ENCODE measurements at regions not wholly inside any gene's neighbourhood (a gene's known extent, or its start where the extent isn't known, plus 50 kb on each side); places are given as distances from the start of the nearest gene placed in this dataset.
"Not testable (repeated sequence)": the region's sequence is repeated elsewhere in the genome, so short reads cannot be mapped to it uniquely, and the experiment has no call there.

DNA sequence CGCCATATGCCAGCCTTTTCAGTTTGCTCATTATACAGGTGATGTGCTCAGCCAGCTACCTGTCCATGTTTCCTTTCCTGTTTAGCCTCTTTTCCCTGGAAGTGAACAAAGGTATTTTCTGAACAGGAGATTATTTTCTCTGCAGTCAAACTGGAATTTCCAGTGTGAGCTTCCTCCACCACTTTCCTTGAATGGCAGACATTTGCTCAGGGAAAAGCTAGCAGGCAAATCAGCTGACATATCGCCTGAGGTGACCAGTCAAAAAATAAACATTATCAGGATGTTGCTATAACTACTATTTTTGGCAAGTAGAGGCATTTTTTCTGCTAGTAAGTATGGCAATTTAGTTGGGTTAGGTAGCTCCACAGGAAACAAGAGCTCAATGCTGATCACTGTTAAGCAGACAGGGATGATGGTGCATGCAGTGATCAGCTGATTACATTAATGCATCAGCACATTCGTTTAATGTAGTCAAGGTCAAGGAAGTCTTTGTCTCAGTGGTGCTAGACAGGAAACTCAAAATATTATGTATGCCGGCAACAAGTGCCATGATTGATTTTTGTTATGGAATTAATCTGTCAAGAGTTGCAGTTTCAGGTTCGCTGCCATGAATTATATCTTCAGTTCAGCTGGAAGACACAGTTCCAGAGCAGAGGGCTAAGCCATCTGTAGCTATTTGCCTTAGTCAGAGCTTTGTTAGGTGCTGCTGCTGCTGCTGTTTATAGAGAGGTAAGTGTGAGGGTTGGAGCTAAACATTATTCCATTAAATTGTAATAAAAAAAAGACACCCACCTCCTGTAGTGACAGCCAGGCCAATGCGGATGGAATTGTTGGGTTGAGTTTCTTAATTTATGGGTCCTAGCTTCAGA, 179.7 kb upstream of the ST6GALNAC5 start:
- no peak for DNase-seq

DNA sequence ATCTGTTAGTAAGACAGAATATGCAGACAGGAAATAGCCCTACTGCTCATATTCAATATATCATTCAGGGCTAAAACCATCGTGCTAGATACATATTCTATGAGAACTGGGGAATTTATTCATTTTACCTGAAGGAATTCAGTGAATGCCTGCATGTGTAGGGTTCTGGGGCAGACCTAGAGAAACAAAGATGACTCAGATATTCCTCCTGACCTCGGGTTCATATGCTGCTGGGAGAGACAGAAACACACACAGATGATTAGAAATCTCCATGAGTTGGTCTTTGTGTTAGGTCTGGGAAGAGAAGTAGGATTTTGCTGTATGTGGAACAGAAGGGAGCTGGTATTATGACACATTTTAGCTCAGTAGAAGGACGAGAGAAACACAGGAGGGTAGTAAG, 176.5 kb upstream of the ST6GALNAC5 start:
- no peak for DNase-seq

DNA sequence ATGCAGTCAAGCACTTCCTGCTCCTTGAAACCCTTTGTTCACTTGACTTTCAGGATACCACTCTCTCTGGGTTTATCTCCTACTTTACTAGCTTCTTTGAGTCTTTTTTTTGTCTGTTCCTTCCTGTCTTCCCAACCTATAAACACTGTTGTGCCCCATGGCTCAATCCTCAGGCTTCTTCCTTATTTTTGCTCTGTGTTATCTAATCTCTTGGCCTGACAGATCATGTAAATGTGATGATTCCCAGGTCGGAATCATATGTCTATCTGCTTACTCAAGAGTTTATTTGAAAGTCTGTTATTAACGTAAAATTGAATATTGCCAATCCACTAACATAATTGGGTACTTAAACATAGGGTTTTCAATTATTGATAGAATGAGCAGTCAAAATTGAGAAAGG, 171.7 kb upstream of the ST6GALNAC5 start:
- no peak for DNase-seq

DNA sequence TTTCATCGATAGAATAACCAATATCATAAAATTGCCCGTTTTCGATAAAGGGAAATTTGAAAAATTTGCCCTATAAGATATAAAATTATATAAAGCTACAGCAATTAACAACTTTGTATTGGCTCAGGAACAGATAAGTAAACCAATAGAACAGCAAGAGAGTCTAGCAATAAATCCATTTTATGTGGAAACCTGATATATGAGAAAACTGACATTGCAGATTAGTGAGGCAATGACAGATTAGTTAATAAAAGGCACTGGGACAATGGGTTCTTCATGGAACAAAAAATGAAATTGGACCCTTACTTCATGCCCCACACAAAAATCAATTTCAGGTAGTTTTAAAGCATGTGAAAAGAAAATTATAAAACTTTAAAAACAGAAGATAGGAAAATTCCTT, 169.9 kb upstream of the ST6GALNAC5 start:
- DNase-seq, result no peak

DNA sequence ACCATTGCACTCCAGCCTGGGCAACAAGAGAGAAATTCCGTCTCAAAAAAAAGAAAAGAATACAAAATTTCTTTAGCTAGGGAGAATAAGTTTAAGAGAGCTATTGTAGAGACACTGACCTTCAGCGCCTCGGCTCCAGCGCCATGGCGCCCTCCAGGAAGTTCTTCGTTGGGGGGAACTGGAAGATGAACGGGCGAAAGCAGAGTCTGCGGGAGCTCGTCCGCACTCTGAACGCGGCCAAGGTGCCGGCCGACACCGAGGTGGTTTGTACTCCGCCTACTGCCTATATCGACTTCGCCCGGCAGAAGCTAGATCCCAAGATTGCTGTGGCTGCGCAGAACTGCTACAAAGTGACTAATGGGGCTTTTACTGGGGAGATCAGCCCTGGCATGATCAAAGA, 167.6 kb upstream of the ST6GALNAC5 start:
- DNase-seq, result not testable (repeated sequence)

DNA sequence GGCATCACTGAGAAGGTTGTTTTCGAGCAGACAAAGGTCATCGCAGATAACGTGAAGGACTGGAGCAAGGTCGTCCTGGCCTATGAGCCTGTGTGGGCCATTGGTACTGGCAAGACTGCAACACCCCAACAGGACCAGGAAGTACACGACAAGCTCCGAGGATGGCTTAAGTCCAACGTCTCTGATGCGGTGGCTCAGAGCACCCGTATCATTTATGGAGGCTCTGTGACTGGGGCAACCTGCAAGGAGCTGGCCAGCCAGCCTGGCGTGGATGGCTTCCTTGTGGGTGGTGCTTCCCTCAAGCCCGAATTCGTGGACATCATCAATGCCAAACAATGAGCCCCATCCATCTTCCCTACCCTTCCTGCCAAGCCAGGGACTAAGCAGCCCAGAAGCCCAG, 167.1 kb upstream of the ST6GALNAC5 start:
- DNase-seq, result not testable (repeated sequence)

DNA sequence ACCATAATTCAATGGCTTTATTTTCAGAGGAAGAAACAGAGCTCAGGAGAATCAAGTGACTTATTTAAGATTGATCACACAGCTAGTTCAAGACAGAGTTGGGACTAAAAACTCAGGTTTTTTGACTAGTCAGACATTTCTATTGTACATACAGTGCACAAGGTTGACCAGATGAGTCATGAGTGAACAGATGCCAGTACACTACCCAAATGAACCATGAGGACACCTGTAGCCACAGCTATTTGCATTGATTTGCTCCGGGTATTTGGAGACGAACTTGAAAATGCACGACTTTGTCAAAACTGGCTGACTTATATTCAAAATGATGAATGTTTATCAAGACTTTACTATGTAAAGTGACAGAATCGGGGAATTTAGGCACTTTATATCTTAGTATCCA, 161.7 kb upstream of the ST6GALNAC5 start:
- no peak for DNase-seq

DNA sequence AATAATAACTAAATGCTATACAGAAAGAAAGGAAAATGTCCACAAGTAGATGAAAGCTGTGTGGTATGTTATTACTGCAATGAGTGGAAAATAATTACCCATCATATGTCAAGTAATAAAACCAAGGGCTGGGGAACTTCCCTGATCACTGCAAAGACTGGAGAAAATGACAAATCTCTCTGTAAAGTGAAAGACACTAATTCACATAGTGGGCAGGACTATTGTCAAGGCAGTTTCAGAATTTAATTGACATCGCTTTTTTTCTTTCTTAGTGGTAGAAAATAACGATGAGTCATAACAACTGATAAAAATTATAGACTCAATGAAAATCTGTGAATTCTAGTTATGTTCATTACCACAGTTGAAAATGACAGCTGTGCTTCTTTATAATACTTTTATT, 153.7 kb upstream of the ST6GALNAC5 start:
- DNase-seq, result no peak

DNA sequence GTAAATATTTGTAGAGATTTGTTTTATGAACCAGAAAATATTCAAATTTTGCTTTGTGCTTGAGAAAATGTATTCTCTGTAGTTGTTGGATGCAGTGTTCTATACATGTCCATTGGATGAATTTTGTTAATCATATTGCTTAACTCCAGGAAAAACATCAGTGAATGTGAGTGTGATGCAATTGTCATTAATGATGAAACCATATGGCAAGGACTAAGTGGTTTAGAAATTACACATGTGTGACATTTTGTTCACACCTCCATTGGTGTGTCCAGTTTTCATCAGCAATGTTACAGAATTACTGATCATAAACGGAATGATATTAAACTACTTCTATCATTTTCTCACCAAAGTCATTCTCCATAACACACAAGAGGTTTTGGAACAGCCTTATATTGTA, 151.8 kb upstream of the ST6GALNAC5 start:
- DNase-seq, result no peak

DNA sequence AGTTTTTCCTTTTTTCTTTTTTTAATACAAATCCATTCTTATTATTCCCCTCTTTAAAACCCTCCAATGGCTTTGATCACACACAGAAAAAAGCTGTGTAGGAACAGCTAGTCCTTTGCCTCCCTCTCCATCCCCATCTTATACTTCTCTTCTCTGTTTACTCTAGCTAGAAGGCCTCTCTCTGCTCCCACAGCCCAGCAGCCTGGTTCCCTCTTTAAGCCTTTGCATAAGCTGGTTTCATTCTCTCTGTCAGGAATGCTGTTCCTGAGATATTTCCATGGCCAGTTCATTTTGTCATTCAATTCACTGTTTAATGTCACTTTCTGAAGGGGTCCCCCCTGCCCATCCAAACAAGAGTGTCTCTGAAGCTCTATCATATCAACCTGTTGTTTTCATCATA, 143.3 kb upstream of the ST6GALNAC5 start:
- no peak for DNase-seq

DNA sequence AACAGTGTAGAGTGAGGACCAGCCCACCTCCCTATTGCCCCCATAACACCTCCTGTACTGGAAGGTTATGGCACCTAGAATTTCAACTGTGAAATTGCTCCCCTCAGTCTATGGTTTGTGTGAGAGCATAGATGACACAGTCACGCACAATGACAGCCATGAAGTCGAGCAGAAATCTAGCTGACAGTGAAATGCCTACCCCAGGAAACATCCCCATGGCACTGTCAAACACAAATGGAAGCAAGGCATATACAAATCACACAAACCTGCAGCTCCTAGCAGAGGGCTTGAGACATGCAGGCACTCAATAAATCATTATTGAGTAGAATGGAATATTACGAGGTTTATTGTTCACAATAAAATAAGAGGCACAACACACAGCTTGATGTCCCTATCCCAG, 142.5 kb upstream of the ST6GALNAC5 start:
- DNase-seq, result no peak

DNA sequence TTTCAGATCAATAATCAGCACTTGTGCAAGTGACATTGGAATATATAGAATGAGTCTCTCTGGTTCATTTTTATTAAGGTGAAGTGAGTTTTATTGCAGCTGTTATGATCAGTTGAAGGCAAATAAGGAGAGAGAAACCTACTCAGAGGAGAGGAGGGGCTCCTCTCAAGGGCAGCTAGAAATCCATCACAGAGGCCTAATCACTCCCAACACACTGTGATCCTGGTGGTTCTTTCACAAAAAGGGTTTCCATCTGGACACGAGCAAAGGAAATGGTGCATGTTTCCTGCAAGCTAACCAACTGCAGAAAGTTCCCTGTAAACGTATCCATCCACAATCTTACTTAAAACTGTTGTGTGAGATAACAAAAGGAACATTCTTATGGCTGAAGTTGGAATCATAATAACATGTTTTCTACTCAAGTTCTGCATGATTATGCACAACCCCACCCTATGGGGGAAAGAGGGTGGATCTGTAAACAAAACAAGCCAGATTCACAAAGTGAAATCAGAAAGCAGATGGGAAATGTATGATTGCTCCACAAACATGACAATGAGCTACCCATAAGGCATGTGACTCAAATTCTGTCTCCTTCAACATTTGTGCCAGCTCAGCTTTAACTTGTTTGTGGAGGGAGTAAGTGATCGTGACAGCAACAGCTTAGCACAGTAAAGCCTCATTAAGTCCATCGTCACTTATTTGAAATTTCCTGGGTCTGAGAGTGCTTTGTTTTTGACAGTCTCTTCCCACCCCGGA, 141.2 kb upstream of the ST6GALNAC5 start:
- no peak for DNase-seq

DNA sequence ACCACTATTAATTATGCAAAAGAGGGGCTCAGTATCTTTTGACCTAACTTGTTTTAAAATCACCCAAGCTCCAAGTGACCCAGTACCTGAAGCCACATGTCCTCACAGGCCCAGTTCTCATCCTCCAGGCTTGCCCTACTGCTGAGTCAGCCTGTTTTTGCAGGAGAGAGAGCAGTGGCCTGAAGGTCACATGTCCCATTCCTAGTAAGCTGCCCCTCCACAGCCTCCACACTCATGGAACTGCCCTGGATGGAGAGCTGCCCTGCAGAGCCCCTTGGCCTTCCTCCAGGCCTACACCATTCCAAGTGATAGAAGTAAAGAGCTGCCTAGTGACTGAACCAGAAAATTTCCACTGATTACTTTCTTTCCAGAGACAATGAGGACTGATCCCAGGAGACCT, 139.8 kb upstream of the ST6GALNAC5 start:
- DNase-seq, result no peak

DNA sequence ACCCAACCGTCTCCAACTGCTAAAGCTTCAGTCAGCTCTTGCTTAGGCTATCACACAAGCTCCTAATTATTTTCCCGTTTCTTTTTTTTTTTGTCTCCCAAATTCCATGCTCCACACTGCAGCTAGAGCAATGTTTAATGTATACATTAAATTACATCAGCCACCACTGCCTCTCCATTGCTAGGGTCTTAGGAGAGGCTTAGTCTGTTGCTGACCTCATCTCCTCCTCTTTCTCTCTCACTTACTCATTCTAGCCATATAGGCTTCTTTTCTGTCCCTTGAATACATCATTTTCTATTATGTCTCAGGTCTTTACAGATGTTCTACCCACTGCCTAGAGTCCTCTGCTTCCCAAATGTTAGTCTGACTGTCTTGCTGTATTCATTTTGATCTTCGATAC, 138.1 kb upstream of the ST6GALNAC5 start:
- no peak for DNase-seq

DNA sequence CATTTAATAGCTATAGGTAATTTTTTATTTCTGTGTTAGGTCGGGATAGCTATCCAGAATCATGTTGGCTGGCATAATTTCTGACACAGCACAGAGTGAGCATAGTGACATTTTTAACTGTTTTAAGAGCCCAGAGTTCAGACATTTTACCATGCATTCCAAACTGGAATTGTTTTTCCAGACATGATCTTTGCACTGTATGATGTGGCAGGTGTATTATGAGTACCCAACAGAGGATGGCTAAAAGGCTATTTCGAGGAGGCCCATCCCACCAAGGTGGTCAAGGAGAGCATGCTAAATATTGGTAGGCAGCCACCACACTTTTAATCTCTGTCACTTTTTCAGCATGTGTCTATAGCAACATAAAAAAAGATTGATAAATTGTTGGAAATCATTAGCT, 137.3 kb upstream of the ST6GALNAC5 start:
- DNase-seq, result no peak

DNA sequence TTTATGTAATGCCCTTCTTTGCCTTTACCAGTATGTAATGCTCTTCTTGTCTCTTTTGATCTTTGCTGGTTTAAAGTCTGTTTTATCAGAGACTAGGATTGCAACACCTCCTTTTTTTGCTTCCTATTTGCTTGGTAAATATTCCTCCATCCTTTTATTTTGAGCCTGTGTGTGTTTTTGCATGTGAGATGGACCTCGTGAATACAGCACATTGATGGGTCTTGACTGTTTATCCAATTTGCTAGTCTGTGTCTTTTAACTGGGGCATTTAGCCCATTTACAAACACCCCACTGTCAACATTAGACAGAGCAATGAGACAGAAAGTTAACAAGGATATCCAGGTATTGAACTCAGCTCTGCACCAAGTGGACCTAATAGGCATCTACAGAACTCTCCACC, 128.9 kb upstream of the ST6GALNAC5 start:
- not testable (repeated sequence) for DNase-seq

DNA sequence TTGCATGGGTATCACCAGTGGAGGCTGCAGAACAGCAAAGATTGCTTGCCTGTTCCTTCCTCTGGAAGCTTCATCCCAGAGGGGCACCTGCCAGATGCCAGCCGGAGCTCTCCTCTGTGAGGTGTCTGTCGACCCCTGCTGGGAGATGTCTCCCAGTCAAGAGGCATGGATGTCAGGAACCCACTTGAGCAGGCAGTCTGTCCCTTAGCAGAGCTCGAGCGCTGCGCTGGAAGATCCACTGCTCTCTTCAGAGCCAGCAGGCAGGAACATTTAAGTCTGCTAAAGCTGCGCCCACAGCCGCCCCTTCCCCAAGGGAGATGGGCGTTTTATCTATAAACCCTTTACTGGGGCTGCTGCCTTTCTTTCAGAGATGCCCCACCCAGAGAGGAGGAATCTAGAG, 126.3 kb upstream of the ST6GALNAC5 start:
- not testable (repeated sequence) for DNase-seq

DNA sequence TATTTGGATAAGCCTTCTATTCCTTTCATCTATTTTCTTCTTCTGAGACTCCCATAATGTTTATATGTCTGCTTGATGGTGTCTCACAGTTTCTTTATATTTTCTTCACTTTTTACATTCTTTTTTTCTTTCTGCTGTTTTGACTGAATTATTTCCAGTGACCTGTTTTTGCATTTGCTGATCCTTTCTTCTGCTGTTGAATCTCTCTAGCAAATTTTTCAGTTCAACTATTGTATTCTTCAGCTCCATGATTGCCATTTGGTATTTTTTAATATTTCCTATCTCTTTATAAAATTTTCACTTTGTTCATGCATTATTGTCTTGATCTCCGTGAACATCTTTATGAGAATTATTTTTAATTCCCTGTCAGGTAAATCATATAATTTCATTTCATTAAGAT, 122.3 kb upstream of the ST6GALNAC5 start:
- no peak for DNase-seq

DNA sequence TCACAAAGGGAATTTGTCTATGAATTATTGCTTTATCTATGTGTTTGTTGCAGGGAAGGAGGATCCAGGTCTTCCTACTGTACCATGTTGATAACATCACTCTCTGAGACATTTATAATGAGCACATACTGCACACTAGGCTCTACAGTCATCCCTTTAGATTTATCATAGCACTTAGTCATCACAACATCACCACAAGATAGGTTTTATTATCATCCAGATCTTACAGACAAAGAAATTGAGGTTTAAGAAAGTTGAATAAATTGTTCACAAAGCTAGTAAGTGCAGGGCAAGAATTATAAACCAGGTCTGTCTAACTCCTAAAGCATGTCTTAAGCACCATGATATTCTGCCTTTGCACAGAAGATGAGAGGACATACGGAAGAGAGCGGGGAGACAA, 121.1 kb upstream of the ST6GALNAC5 start:
- no peak for DNase-seq

DNA sequence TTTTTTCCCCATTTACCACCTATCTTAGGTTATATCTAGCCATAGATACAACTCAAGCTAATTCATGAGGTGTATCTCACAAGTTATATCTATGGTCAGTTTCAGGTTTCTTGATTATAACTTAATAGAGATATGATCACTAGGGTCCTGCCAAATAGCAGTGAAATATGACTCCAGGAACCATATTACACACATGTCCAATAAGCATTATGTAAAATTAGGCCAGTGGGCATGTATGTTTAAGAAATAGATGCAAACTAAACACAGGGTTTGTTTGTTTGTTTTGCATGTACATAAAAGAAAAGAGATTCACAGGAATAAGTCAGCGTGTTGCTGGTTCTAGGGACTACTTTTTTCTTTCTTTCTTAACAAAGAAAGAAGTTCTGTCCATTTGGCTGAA, 112.5 kb upstream of the ST6GALNAC5 start:
- DNase-seq, result no peak

DNA sequence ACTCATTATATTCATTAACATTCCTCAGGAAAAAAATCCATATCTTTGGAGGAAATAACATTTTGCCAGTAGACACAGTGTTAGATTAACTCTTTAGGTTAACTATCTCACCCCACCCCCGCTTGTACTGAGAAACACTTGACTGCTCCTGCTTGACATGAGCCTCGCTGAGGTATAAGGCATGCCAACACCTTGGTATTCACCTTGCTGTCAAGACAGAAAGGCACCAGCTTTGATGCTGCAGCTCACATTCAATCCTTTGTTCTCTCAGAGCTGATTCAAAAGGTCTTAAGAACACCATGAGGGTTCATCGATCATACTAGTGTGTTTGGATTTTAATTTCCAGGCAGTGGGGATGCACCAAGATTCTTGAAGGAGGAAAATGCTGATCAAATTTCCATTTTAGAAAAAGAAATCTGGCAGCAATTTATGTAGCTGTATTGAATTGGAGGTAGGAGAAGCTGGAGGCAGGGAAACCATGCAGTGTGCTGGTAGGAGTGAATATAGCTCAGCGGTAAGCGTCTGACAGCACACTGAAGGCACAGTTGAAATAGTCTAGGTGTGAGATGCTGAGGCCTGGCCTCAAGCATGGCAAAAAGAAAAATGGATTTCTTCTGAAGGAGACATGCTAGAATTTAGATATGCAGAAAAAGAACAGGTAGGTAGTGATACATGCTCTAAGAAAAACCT, 108.0 kb upstream of the ST6GALNAC5 start:
- DNase-seq, result no peak

DNA sequence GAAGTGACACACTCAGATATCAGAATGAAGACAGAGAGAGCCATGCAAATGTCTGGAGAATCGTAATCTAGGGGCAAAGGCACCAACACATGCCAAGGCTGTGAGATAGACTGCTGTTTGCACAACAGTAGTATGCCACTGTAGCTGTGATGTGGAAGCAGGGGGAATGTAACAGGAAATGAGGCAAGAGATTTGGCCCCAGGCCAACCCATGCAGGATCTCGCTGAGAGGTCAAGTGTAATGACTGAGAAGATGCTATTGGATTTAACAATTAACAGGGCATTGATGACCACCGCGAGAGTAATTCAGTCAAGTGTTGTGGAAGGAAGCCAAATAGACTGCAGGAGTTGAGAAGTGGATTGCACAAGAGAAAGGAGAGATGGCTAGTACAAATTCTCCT, 107.3 kb upstream of the ST6GALNAC5 start:
- DNase-seq, result peak; percentile 92

DNA sequence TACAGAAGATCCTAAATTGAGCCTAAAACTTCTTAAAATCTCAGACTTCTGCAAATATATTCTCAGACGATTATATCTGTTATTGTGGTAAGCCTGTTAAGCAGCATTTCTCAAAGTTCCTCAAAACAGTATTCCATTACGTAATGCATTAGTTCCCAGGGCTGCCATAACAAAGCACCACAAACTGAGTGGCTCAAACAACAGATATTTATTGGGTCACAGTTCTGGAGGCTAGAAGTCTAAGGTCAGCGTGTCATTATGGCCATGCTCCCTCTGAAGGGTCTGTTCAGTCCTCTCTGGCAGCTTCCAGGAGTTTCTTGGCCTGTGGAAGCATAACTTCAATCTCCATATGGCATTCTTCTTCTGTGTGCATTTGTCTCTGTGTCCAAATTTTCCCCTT, 103.5 kb upstream of the ST6GALNAC5 start:
- DNase-seq, result no peak
